Trophoblast cell (in vitro differentiated cells and primary cell): ENCODE measurements at regions not wholly inside any gene's neighbourhood (a gene's known extent, or its start where the extent isn't known, plus 50 kb on each side); places are given as distances from the start of the nearest gene placed in this dataset.

ENCODE experiments used
- DNase-seq, 2 donors: peaks; one replicate each; pipeline ENCODE4 v3.0.0-alpha.2; 2016
- H2AFZ ChIP-seq: 2 replicates; pipeline ENCODE4 v1.6.1; 2013; ENCODE audit warnings: low read length, moderate library complexity, mild to moderate bottlenecking; ENCODE audit not compliant: insufficient read depth, poor library complexity
- H2AK5ac ChIP-seq: 2 replicates; pipeline ENCODE4 v1.6.1; 2013; ENCODE audit warnings: mild to moderate bottlenecking, low read length
- H2BK120ac ChIP-seq: 2 replicates; pipeline ENCODE4 v1.6.1; 2013; ENCODE audit warnings: low read length, mild to moderate bottlenecking, moderate library complexity; ENCODE audit not compliant: insufficient read depth, poor library complexity
- H2BK12ac ChIP-seq: 2 replicates; pipeline ENCODE4 v1.6.1; 2013; ENCODE audit warnings: mild to moderate bottlenecking, low read length, moderate library complexity
- H2BK5ac ChIP-seq: 2 replicates; pipeline ENCODE4 v1.6.1; 2013; ENCODE audit warnings: low read length, low read depth, moderate library complexity, mild to moderate bottlenecking; ENCODE audit not compliant: poor library complexity
- H3K14ac ChIP-seq: 2 replicates; pipeline ENCODE4 v1.6.1; 2013; ENCODE audit warnings: mild to moderate bottlenecking, low read length
- H3K18ac ChIP-seq: 2 replicates; pipeline ENCODE4 v1.6.1; 2013; ENCODE audit warnings: mild to moderate bottlenecking, low read length
- H3K23ac ChIP-seq: 2 replicates; pipeline ENCODE4 v1.6.1; 2013; ENCODE audit warnings: low read length
- H3K27ac ChIP-seq: 2 replicates; pipeline ENCODE4 v1.5.1; 2013; ENCODE audit warnings: low read depth, mild to moderate bottlenecking, inconsistent platforms, low read length, moderate library complexity
- H3K27me3 ChIP-seq: 2 replicates; pipeline ENCODE4 v1.6.1; 2013; ENCODE audit warnings: inconsistent platforms, mild to moderate bottlenecking, low read length, moderate library complexity; ENCODE audit not compliant: insufficient read depth
- H3K36me3 ChIP-seq, 2 experiments: 1 replicate in 1 of 2; 2 replicates in 1 of 2; pipeline ENCODE4 v1.6.1; 2013; ENCODE audit warnings: low read length in 2 of 2, mild to moderate bottlenecking in 2 of 2, moderate library complexity in 1 of 2; ENCODE audit not compliant: insufficient read depth in 2 of 2, control insufficient read depth in 1 of 2
- H3K4ac ChIP-seq: 2 replicates; pipeline ENCODE4 v1.6.1; 2013; ENCODE audit warnings: low read depth, mild to moderate bottlenecking, low read length, moderate library complexity
- H3K4me1 ChIP-seq, 2 experiments: 1 replicate in 1 of 2; 2 replicates in 1 of 2; pipeline ENCODE4 v1.6.1; 2013; ENCODE audit warnings: low read length in 2 of 2, mild to moderate bottlenecking in 2 of 2, moderate library complexity in 1 of 2; ENCODE audit not compliant: insufficient read depth in 2 of 2, control insufficient read depth in 1 of 2
- H3K4me2 ChIP-seq: 2 replicates; pipeline ENCODE4 v1.6.1; 2013; ENCODE audit warnings: inconsistent platforms, mild to moderate bottlenecking, low read length, moderate library complexity
- H3K4me3 ChIP-seq: 2 replicates; pipeline ENCODE4 v1.5.1; 2013; ENCODE audit warnings: mild to moderate bottlenecking, low read depth, low read length, inconsistent platforms
- H3K79me1 ChIP-seq: one replicate; pipeline ENCODE4 v1.6.1; 2013; ENCODE audit warnings: low read length
- H3K79me2 ChIP-seq: 2 replicates; pipeline ENCODE4 v1.6.1; 2013; ENCODE audit warnings: low read length, mild to moderate bottlenecking; ENCODE audit not compliant: control insufficient read depth, insufficient read depth, poor library complexity
- H3K9ac ChIP-seq: 2 replicates; pipeline ENCODE4 v1.6.1; 2013; ENCODE audit warnings: mild to moderate bottlenecking, low read length
- H3K9me3 ChIP-seq: 2 replicates; pipeline ENCODE4 v1.6.1; 2013; ENCODE audit warnings: low read depth, mild to moderate bottlenecking, control low read depth, inconsistent platforms, low read length; ENCODE audit not compliant: insufficient read depth
- H4K12ac ChIP-seq: 2 replicates; pipeline ENCODE4 v1.6.1; 2013; ENCODE audit warnings: low read depth, mild to moderate bottlenecking, low read length, moderate library complexity
- H4K8ac ChIP-seq: 2 replicates; pipeline ENCODE4 v1.6.1; 2013; ENCODE audit warnings: low read depth, mild to moderate bottlenecking, low read length, moderate library complexity
- H4K91ac ChIP-seq: one replicate; pipeline ENCODE4 v1.6.1; 2013; ENCODE audit warnings: low read depth, mild to moderate bottlenecking, low read length, moderate library complexity
- WGBS: extraction: QIAGEN DNeasy Blood & Tissue Kit; methylation state at CpG from one replicate; pipeline ENCODE4 v1.1.7; 2013; ENCODE audit warnings: missing lambda C conversion rate; ENCODE audit not compliant: insufficient read length, insufficient coverage; ENCODE audit errors: extremely low coverage; 5-methylcytosine and 5-hydroxymethylcytosine counted together

- Histone ChIP-seq H2AK5ac (no peak overlapping the region), H3K79me2 (no peaks in the 10 kb centered on the region), H3K14ac (no peak overlapping the region), H2BK120ac (no peak overlapping the region), H3K23ac (no peak overlapping the region), H2BK5ac (no peak overlapping the region), H2BK12ac (no peak overlapping the region), H4K8ac (no peak overlapping the region), H4K12ac (no peak overlapping the region), H2AFZ (no peak overlapping the region), H3K18ac (no peak overlapping the region), H3K4me3 (no peak overlapping the region), H3K79me1 (no peaks in the 10 kb centered on the region), H3K9me3 (no peaks in the 10 kb centered on the region), H3K9ac (no peak overlapping the region), H3K4me2 (no peak overlapping the region), H3K4me1 (no peaks in the 10 kb centered on the region), H3K27me3 (no peaks in the 10 kb centered on the region), H3K27ac (no peak overlapping the region), H3K36me3 (no peaks in the 10 kb centered on the region), H3K4ac (no peak overlapping the region), H4K91ac (no peak overlapping the region)
- no CpG with 5 or more reads among the region's 1 CpG for WGBS
- peak in 1 of 2 donors; percentile 7 for DNase-seq
These were observed 187.1 kb downstream of the LMO4 start for GRCh38 chr1:87515781-87516180.

GRCh38 chr1:87518794-87519193, 190.1 kb downstream of the LMO4 start:
- H2AK5ac ChIP-seq, result no peak overlapping the region
- no peaks in the 10 kb centered on the region for H3K79me2 ChIP-seq
- no peak overlapping the region for H3K4me3 ChIP-seq
- no peaks in the 10 kb centered on the region for H3K9me3 ChIP-seq
- H2AFZ ChIP-seq, result no peak overlapping the region
- H4K12ac ChIP-seq, result no peak overlapping the region
- no peak overlapping the region for H2BK120ac ChIP-seq
- H3K9ac ChIP-seq, result no peak overlapping the region
- H4K91ac ChIP-seq, result no peak overlapping the region
- no peak overlapping the region for H3K18ac ChIP-seq
- H3K79me1 ChIP-seq, result no peaks in the 10 kb centered on the region
- H3K23ac ChIP-seq, result no peak overlapping the region
- no peak overlapping the region for H4K8ac ChIP-seq
- no peaks in the 10 kb centered on the region for H3K27me3 ChIP-seq
- no peaks in the 10 kb centered on the region for H3K4me1 ChIP-seq
- no peak overlapping the region for H2BK12ac ChIP-seq
- H3K4me2 ChIP-seq, result no peak overlapping the region
- no peak for DNase-seq
- H3K36me3 ChIP-seq, result no peaks in the 10 kb centered on the region
- H2BK5ac ChIP-seq, result no peak overlapping the region
- no peak overlapping the region for H3K4ac ChIP-seq
- no peak overlapping the region for H3K14ac ChIP-seq
- WGBS, result no CpG with 5 or more reads among the region's 2 CpGs
- no peak overlapping the region for H3K27ac ChIP-seq

GRCh38 chr1:87521452-87521851, 192.8 kb downstream of the LMO4 start:
- no peak for DNase-seq
- WGBS, result no CpG with 5 or more reads among the region's 2 CpGs
- Histone ChIP-seq H4K12ac (no peak overlapping the region), H3K9ac (no peak overlapping the region), H2AK5ac (no peak overlapping the region), H3K79me2 (no peaks in the 10 kb centered on the region), H3K4me2 (no peak overlapping the region), H3K27ac (no peak overlapping the region), H3K36me3 (no peaks in the 10 kb centered on the region), H3K79me1 (no peaks in the 10 kb centered on the region), H2BK5ac (no peak overlapping the region), H3K23ac (no peak overlapping the region), H3K4ac (no peak overlapping the region), H3K18ac (no peak overlapping the region), H2BK12ac (no peak overlapping the region), H3K9me3 (no peaks in the 10 kb centered on the region), H2AFZ (no peak overlapping the region), H2BK120ac (no peak overlapping the region), H3K14ac (no peak overlapping the region), H4K91ac (no peak overlapping the region), H3K4me3 (no peak overlapping the region), H3K4me1 (no peaks in the 10 kb centered on the region), H3K27me3 (no peaks in the 10 kb centered on the region), H4K8ac (no peak overlapping the region)

GRCh38 chr1:87523466-87523865, 194.8 kb downstream of the LMO4 start:
- Histone ChIP-seq H2AFZ (no peak overlapping the region), H3K27me3 (no peaks in the 10 kb centered on the region), H3K18ac (no peak overlapping the region), H3K79me2 (no peaks in the 10 kb centered on the region), H3K14ac (no peak overlapping the region), H4K12ac (no peak overlapping the region), H2BK12ac (no peak overlapping the region), H3K4me3 (no peak overlapping the region), H4K8ac (no peak overlapping the region), H3K27ac (no peak overlapping the region), H3K23ac (no peak overlapping the region), H3K4ac (no peak overlapping the region), H3K4me1 (no peaks in the 10 kb centered on the region), H2BK120ac (no peak overlapping the region), H3K4me2 (no peak overlapping the region), H3K36me3 (no peaks in the 10 kb centered on the region), H2BK5ac (no peak overlapping the region), H3K9me3 (no peaks in the 10 kb centered on the region), H2AK5ac (no peak overlapping the region), H4K91ac (no peak overlapping the region), H3K79me1 (no peaks in the 10 kb centered on the region), H3K9ac (peak overlapping the region; percentile 63)
- no peak for DNase-seq
- no CpG with 5 or more reads among the region's 3 CpGs for WGBS
